ENCODE measurements at regions not wholly inside any gene's neighbourhood (a gene's known extent, or its start where the extent isn't known, plus 50 kb on each side); places are given as distances from the start of the nearest gene placed in this dataset.

GRCh38 chr17:33436321-33436720 is 143.2 kb upstream of the ASIC2 start:
- Histone ChIP-seq H3K9ac (ENCODE audit: insufficient read length, low read depth) (no peak overlapping the region), H3K36me3 (ENCODE audit: insufficient read depth, insufficient read length, low read length) (no peaks in the 10 kb centered on the region), H3K4me1 (ENCODE audit: insufficient read depth, insufficient read length) (no peaks in the 10 kb centered on the region), H3K27me3 (ENCODE audit: insufficient read depth, insufficient read length) (no peaks in the 10 kb centered on the region), H3K9me3 (ENCODE audit: insufficient read depth, low read length) (no peaks in the 10 kb centered on the region), H3K4me3 (ENCODE audit: insufficient read length, low read depth) (no peak overlapping the region)
- TF ChIP-seq YY1 (IDR thresholded peaks at IDR 0.05; ENCODE audit: insufficient read depth, insufficient read length) (no peak), ZNF274 (IDR thresholded peaks at IDR 0.05; ENCODE audit: low read depth, low read length) (no peak), SUZ12 (IDR thresholded peaks at IDR 0.05; ENCODE audit: extremely low read depth, insufficient read depth, insufficient read length) (no peak)
- no peak for DNase-seq (ENCODE audit: low read depth, low spot score)

DNA sequence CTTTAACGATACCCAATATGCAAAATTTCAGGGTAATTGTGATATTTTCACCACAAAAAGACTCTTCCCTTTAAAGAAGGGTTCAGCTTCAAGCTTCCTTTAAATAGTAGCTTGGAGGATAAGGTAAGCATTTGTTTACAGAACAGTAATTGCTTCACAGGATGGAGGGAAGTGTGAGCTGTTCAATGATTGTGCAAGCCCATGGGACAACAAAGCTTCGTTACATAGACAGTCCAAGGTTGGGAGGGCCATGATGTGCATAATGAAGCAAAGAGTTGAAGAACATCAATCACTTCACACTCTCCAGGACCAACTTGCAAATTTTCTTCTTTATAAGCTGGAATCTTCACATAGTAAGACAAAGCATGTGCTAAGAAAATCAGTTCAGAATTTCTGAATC is 145.0 kb upstream of the ASIC2 start:
- TF ChIP-seq SUZ12 (IDR thresholded peaks at IDR 0.05; ENCODE audit: extremely low read depth, insufficient read depth, insufficient read length), result no peak
- no peak for TF ChIP-seq YY1 (IDR thresholded peaks at IDR 0.05; ENCODE audit: insufficient read depth, insufficient read length)
- no peak for TF ChIP-seq ZNF274 (IDR thresholded peaks at IDR 0.05; ENCODE audit: low read depth, low read length)
- Histone ChIP-seq H3K9ac (ENCODE audit: insufficient read length, low read depth) (no peak overlapping the region), H3K4me1 (ENCODE audit: insufficient read depth, insufficient read length) (no peaks in the 10 kb centered on the region), H3K4me3 (ENCODE audit: insufficient read length, low read depth) (no peak overlapping the region), H3K27me3 (ENCODE audit: insufficient read depth, insufficient read length) (no peaks in the 10 kb centered on the region), H3K9me3 (ENCODE audit: insufficient read depth, low read length) (peaks cover 5% of the 10 kb centered on the region; the same call in 1 of the 2 replicates), H3K36me3 (ENCODE audit: insufficient read depth, insufficient read length, low read length) (no peaks in the 10 kb centered on the region)
- DNase-seq (ENCODE audit: low read depth, low spot score), result no peak

DNA sequence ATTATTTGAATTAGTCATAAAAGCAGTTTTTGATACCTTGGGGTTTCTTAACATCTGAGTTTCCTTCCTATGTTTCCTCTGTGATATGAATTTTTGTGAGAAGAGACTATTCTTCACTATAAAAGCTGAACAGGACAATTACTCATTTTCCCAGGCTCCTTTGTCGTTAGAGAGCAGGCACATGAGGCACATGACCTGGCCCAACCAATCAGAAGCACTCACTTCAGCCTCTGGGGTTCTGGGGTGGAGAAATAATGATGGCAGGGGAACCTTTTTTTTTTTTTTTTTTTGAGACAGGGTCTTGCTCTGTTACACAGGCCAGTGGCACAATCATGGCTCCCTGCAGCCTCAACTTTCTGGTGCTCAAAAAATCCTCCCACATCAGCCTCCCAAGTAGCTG is 145.5 kb upstream of the ASIC2 start:
- Histone ChIP-seq H3K27me3 (ENCODE audit: insufficient read depth, insufficient read length) (no peaks in the 10 kb centered on the region), H3K36me3 (ENCODE audit: insufficient read depth, insufficient read length, low read length) (no peaks in the 10 kb centered on the region), H3K9ac (ENCODE audit: insufficient read length, low read depth) (no peak overlapping the region), H3K9me3 (ENCODE audit: insufficient read depth, low read length) (peaks cover 5% of the 10 kb centered on the region; the same call in 1 of the 2 replicates), H3K4me3 (ENCODE audit: insufficient read length, low read depth) (no peak overlapping the region), H3K4me1 (ENCODE audit: insufficient read depth, insufficient read length) (no peaks in the 10 kb centered on the region)
- TF ChIP-seq ZNF274 (IDR thresholded peaks at IDR 0.05; ENCODE audit: low read depth, low read length) (no peak), YY1 (IDR thresholded peaks at IDR 0.05; ENCODE audit: insufficient read depth, insufficient read length) (no peak), SUZ12 (IDR thresholded peaks at IDR 0.05; ENCODE audit: extremely low read depth, insufficient read depth, insufficient read length) (no peak)
- DNase-seq (ENCODE audit: low read depth, low spot score), result no peak

GRCh38 chr17:33442320-33442719 is 149.2 kb upstream of the ASIC2 start:
- Histone ChIP-seq H3K27me3 (ENCODE audit: insufficient read depth, insufficient read length) (no peaks in the 10 kb centered on the region), H3K36me3 (ENCODE audit: insufficient read depth, insufficient read length, low read length) (no peaks in the 10 kb centered on the region), H3K9ac (ENCODE audit: insufficient read length, low read depth) (no peak overlapping the region), H3K4me1 (ENCODE audit: insufficient read depth, insufficient read length) (no peaks in the 10 kb centered on the region), H3K9me3 (ENCODE audit: insufficient read depth, low read length) (peaks cover 5% of the 10 kb centered on the region; the same call in 1 of the 2 replicates), H3K4me3 (ENCODE audit: insufficient read length, low read depth) (no peak overlapping the region)
- TF ChIP-seq YY1 (IDR thresholded peaks at IDR 0.05; ENCODE audit: insufficient read depth, insufficient read length) (no peak), SUZ12 (IDR thresholded peaks at IDR 0.05; ENCODE audit: extremely low read depth, insufficient read depth, insufficient read length) (no peak), ZNF274 (IDR thresholded peaks at IDR 0.05; ENCODE audit: low read depth, low read length) (no peak)
- DNase-seq (ENCODE audit: low read depth, low spot score), result no peak

DNA sequence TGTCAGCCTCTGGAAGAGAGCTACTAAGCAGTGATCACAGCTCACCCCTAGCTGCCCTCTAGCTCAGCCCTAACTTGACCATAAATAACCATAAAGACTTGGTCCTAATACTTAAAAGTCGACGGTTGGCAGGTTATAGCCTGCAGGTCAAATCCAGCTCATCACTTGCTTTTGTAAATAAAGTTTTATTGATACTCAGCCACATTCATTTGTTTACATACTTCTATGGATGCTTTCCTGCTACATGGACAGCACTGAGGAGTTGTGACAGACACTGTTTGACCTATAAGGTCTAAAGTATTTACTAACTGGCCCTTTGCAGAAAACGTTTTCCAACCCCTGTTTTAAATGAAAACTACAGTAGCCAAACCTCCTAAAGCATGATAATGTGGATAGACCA is 151.6 kb upstream of the ASIC2 start:
- no peak for TF ChIP-seq YY1 (IDR thresholded peaks at IDR 0.05; ENCODE audit: insufficient read depth, insufficient read length)
- no peak for TF ChIP-seq ZNF274 (IDR thresholded peaks at IDR 0.05; ENCODE audit: low read depth, low read length)
- no peak for TF ChIP-seq SUZ12 (IDR thresholded peaks at IDR 0.05; ENCODE audit: extremely low read depth, insufficient read depth, insufficient read length)
- no peak overlapping the region for H3K9ac ChIP-seq (ENCODE audit: insufficient read length, low read depth)
- no peaks in the 10 kb centered on the region for H3K36me3 ChIP-seq (ENCODE audit: insufficient read depth, insufficient read length, low read length)
- no peak overlapping the region for H3K4me3 ChIP-seq (ENCODE audit: insufficient read length, low read depth)
- H3K9me3 ChIP-seq (ENCODE audit: insufficient read depth, low read length), result peaks cover 14% of the 10 kb centered on the region
- DNase-seq (ENCODE audit: low read depth, low spot score), result no peak
- H3K27me3 ChIP-seq (ENCODE audit: insufficient read depth, insufficient read length), result no peaks in the 10 kb centered on the region
- H3K4me1 ChIP-seq (ENCODE audit: insufficient read depth, insufficient read length), result no peaks in the 10 kb centered on the region

DNA sequence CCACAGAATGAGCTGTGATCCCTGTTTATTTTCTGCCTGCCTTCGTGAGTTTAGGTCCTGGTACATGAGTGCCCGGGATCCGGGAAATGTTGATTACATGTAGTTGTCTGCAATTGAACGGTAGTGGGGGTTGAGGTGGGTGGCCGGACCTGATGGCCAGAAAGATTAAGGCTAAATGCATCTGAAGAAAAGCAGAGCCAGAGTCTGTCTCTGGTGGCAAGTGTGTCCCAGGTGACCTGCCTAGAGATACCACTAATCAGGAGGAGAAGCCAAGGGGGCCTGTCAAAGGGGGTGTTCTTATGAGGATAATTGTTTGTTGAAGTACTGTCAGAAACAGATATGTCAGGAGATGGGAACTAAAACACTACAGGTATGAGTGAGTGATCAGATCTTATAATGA is 154.0 kb upstream of the ASIC2 start:
- TF ChIP-seq YY1 (IDR thresholded peaks at IDR 0.05; ENCODE audit: insufficient read depth, insufficient read length) (no peak), ZNF274 (IDR thresholded peaks at IDR 0.05; ENCODE audit: low read depth, low read length) (no peak), SUZ12 (IDR thresholded peaks at IDR 0.05; ENCODE audit: extremely low read depth, insufficient read depth, insufficient read length) (no peak)
- Histone ChIP-seq H3K4me1 (ENCODE audit: insufficient read depth, insufficient read length) (no peaks in the 10 kb centered on the region), H3K9ac (ENCODE audit: insufficient read length, low read depth) (no peak overlapping the region), H3K4me3 (ENCODE audit: insufficient read length, low read depth) (no peak overlapping the region), H3K36me3 (ENCODE audit: insufficient read depth, insufficient read length, low read length) (no peaks in the 10 kb centered on the region), H3K9me3 (ENCODE audit: insufficient read depth, low read length) (peaks cover 14% of the 10 kb centered on the region), H3K27me3 (ENCODE audit: insufficient read depth, insufficient read length) (no peaks in the 10 kb centered on the region)
- no peak for DNase-seq (ENCODE audit: low read depth, low spot score)

DNA sequence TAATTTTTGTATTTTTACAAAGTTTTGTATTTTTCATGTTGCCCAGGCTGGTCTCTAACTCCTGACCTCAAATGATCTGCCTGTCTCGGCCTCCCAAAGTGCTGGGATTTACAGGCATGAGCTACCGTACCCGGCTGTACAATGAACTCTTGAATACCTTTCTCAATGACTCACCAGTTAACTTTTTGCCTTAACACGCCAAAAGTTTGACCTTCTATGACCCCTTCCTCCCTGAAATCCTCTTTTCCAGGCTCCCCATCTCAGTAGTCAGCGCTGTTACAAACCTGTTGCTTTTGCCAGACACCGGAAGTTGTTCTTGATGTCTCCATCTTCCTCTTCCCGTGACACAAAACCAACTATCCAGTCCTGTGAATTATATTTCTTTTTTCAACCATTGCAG is 158.1 kb upstream of the ASIC2 start:
- TF ChIP-seq SUZ12 (IDR thresholded peaks at IDR 0.05; ENCODE audit: extremely low read depth, insufficient read depth, insufficient read length) (no peak), ZNF274 (IDR thresholded peaks at IDR 0.05; ENCODE audit: low read depth, low read length) (no peak), YY1 (IDR thresholded peaks at IDR 0.05; ENCODE audit: insufficient read depth, insufficient read length) (no peak)
- no peak overlapping the region for H3K9ac ChIP-seq (ENCODE audit: insufficient read length, low read depth)
- no peaks in the 10 kb centered on the region for H3K36me3 ChIP-seq (ENCODE audit: insufficient read depth, insufficient read length, low read length)
- H3K4me3 ChIP-seq (ENCODE audit: insufficient read length, low read depth), result no peak overlapping the region
- no peak for DNase-seq (ENCODE audit: low read depth, low spot score)
- H3K9me3 ChIP-seq (ENCODE audit: insufficient read depth, low read length), result peaks cover 9% of the 10 kb centered on the region
- H3K27me3 ChIP-seq (ENCODE audit: insufficient read depth, insufficient read length), result no peaks in the 10 kb centered on the region
- H3K4me1 ChIP-seq (ENCODE audit: insufficient read depth, insufficient read length), result peaks cover 3% of the 10 kb centered on the region
